GM12872 (cell line): ENCODE measurements at regions not wholly inside any gene's neighbourhood (a gene's known extent, or its start where the extent isn't known, plus 50 kb on each side); places are given as distances from the start of the nearest gene placed in this dataset.

Source experiments
- CTCF ChIP-seq: IDR thresholded peaks from 3 replicates; pipeline ENCODE4 v1.5.1; 2011; ENCODE audit warnings: low read depth, mild to moderate bottlenecking, low read length, moderate library complexity; ENCODE audit not compliant: insufficient read depth

GRCh38 chr2:121875585-121876185 lies 120.2 kb downstream of the TSN start:
- TF ChIP-seq CTCF, result no peak

- no peak for TF ChIP-seq CTCF
Observed at GRCh38 chr2:121877366-121877765, 121.9 kb downstream of the TSN start.

GRCh38 chr2:121880283-121880682 lies 124.8 kb downstream of the TSN start:
- TF ChIP-seq CTCF, result no peak

GRCh38 chr2:121881038-121881437 lies 125.6 kb downstream of the TSN start:
- TF ChIP-seq CTCF, result no peak

GRCh38 chr2:121881950-121882349 lies 126.5 kb downstream of the TSN start:
- no peak for TF ChIP-seq CTCF

- TF ChIP-seq CTCF, result no peak
Observed at GRCh38 chr2:121884078-121884477, 128.6 kb downstream of the TSN start.

GRCh38 chr2:121884511-121884921 lies 129.1 kb downstream of the TSN start:
- TF ChIP-seq CTCF, result no peak

GRCh38 chr2:121886059-121886458 lies 130.6 kb downstream of the TSN start:
- no peak for TF ChIP-seq CTCF
